Activated T-helper 2 cell treated with anti-CD3 and anti-CD28 coated beads, Interferon-gamma antibody, Interleukin-2, Interleukin-4, amounts not matched to agents 10 μg/mL and 5 μg/mL and 100 μg/mL, durations not matched to agents 14 hours and 24 hours and 36 hours (primary cell): ENCODE measurements at regions not wholly inside any gene's neighbourhood (a gene's known extent, or its start where the extent isn't known, plus 50 kb on each side); places are given as distances from the start of the nearest gene placed in this dataset.

Experiments
- DNase-seq: peaks from one replicate; pipeline ENCODE4 v3.0.0; 2021; ENCODE audit warnings: low spot score
- H3K27ac Mint-ChIP-seq: one replicate; pipeline ENCODE4 v1.8.0; 2021; ENCODE audit warnings: mixed read lengths
- H3K27me3 Mint-ChIP-seq: one replicate; pipeline ENCODE4 v1.8.0; 2021; ENCODE audit warnings: low read depth, mixed read lengths
- H3K36me3 Mint-ChIP-seq: one replicate; pipeline ENCODE4 v1.8.0; 2021; ENCODE audit warnings: low read depth, mixed read lengths
- H3K4me1 Mint-ChIP-seq: one replicate; pipeline ENCODE4 v1.8.0; 2021; ENCODE audit warnings: low read depth, mixed read lengths
- H3K4me3 Mint-ChIP-seq: one replicate; pipeline ENCODE4 v1.8.0; 2021; ENCODE audit warnings: low read depth, mild to moderate bottlenecking, moderate library complexity, mixed read lengths
- H3K9me3 Mint-ChIP-seq: one replicate; pipeline ENCODE4 v1.8.0; 2021; ENCODE audit warnings: mixed read lengths
- intact Hi-C: fragments of 100-400 bp; cut with micrococcal nuclease; formaldehyde crosslinking; loops from one replicate; pipeline ENCODE4 v1.15.1; 2023

DNA sequence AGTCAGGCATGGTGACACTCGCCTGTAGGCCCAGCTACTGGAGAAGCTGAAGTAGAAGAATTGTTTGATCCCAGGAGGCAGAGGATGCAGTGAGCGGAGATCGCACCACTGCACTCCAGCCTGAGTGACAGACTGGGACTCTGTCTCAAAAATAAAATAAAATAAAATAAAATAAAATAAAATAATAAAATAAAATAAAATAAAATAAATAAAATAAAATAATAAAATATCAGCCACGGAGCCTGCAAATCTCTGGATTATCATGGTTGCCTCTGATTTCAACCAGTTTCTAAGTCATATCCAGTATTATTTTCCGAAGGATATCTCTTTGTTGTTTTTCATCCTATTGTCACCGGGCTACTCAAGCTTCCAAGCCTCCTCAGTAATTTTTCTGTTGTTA lies 51.7 kb upstream of the FZD8 start:
- Mint-ChIP-seq H3K27me3 (no peaks in the 10 kb centered on the region), H3K4me1 (no peaks in the 10 kb centered on the region), H3K27ac (no peak overlapping the region), H3K9me3 (no peaks in the 10 kb centered on the region), H3K4me3 (no peak overlapping the region), H3K36me3 (no peaks in the 10 kb centered on the region)
- no peak for DNase-seq
- intact Hi-C loops: no loop called here
